HG03060 (cell line): ENCODE measurements at regions not wholly inside any gene's neighbourhood (a gene's known extent, or its start where the extent isn't known, plus 50 kb on each side); places are given as distances from the start of the nearest gene placed in this dataset.
A peak's percentile ranks its signal among the peaks of the same experiment; 100 is the strongest.
"Not testable (repeated sequence)": the region's sequence is repeated elsewhere in the genome, so short reads cannot be mapped to it uniquely, and the experiment has no call there.

Experiments used
- ATAC-seq: cut with Tn5 transposase; IDR thresholded peaks from one replicate; pipeline ENCODE4 v1.9.1; 2021; ENCODE audit warnings: low read depth, moderate number of reproducible peaks; ENCODE audit not compliant: unreplicated experiment

GRCh38 chr4:184335520-184335919 lies 117.8 kb upstream of the ENPP6 start:
- ATAC-seq, result no peak

- not testable (repeated sequence) for ATAC-seq
These were observed 115.8 kb upstream of the ENPP6 start for GRCh38 chr4:184333446-184333845.

GRCh38 chr4:184331268-184331995 lies 113.8 kb upstream of the ENPP6 start:
- ATAC-seq, result no peak

GRCh38 chr4:184330517-184331094 lies 112.9 kb upstream of the ENPP6 start:
- not testable (repeated sequence) for ATAC-seq

GRCh38 chr4:184329659-184330400 lies 112.2 kb upstream of the ENPP6 start:
- ATAC-seq, result peak; percentile 53

- no peak for ATAC-seq
These were observed 111.6 kb upstream of the ENPP6 start for GRCh38 chr4:184329235-184329634.

GRCh38 chr4:184328022-184328736 lies 110.5 kb upstream of the ENPP6 start:
- ATAC-seq, result peak; percentile 48

- ATAC-seq, result no peak
These were observed 107.3 kb upstream of the ENPP6 start for GRCh38 chr4:184324939-184325477.

- no peak for ATAC-seq
These were observed 104.8 kb upstream of the ENPP6 start for GRCh38 chr4:184322328-184323025.

- ATAC-seq, result no peak
These were observed 103.0 kb upstream of the ENPP6 start for GRCh38 chr4:184320631-184321030.

- ATAC-seq, result no peak
These were observed 101.2 kb upstream of the ENPP6 start for GRCh38 chr4:184318852-184319251.

GRCh38 chr4:184317234-184317918 lies 99.7 kb upstream of the ENPP6 start:
- no peak for ATAC-seq

- ATAC-seq, result no peak
These were observed 99.1 kb upstream of the ENPP6 start for GRCh38 chr4:184316821-184317220.

GRCh38 chr4:184315675-184316359 lies 98.1 kb upstream of the ENPP6 start:
- ATAC-seq, result no peak

- ATAC-seq, result peak; percentile 57
These were observed 96.3 kb upstream of the ENPP6 start for GRCh38 chr4:184313702-184314659.

GRCh38 chr4:184313058-184313581 lies 95.4 kb upstream of the ENPP6 start:
- no peak for ATAC-seq

GRCh38 chr4:184312126-184312525 lies 94.5 kb upstream of the ENPP6 start:
- ATAC-seq, result no peak
